GM19452 (cell line): ENCODE measurements at regions not wholly inside any gene's neighbourhood (a gene's known extent, or its start where the extent isn't known, plus 50 kb on each side); places are given as distances from the start of the nearest gene placed in this dataset.
"Not testable (repeated sequence)": the region's sequence is repeated elsewhere in the genome, so short reads cannot be mapped to it uniquely, and the experiment has no call there.

Source experiments
- ATAC-seq: cut with Tn5 transposase; IDR thresholded peaks from one replicate; pipeline ENCODE4 v1.9.1; 2021; ENCODE audit not compliant: unreplicated experiment

DNA sequence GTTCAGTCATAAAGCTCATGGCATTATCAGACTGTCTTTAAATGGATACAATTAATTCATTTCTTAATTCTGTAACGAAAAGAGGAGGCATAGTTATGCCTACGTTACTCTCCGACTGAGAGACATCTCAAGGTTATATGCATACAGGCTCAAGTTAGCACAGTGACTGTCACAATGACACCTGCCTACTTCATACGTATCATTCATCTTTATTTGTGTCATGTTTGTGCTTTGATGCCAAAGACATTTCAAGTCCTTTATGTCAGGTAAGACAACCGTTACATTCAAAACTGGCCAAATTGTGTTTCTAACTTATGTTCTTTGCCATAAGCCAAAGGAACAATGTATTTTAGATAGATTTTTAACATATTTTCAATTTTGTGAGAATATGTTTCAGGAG lies 328.8 kb upstream of the NRG3 start:
- ATAC-seq = no peak

DNA sequence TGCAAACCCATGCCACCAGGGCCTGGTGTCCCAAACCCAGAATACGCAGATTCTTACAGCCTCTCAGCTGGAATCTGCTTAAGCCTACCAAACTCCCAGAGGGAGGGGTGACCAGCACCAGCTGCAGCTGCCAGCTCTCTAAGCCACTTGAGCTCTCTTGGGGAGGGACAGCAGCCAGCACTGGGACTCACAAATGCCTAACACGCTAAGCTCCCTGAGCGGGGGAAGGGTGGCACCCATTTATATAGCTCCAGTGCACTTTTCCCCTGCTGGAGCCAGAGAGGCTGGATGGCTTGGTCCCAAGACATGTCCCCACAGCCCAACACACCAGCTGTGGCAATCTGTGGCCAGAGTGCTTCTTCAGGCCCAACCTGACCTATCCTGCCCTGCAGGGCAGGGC lies 326.8 kb upstream of the NRG3 start:
- no peak for ATAC-seq

DNA sequence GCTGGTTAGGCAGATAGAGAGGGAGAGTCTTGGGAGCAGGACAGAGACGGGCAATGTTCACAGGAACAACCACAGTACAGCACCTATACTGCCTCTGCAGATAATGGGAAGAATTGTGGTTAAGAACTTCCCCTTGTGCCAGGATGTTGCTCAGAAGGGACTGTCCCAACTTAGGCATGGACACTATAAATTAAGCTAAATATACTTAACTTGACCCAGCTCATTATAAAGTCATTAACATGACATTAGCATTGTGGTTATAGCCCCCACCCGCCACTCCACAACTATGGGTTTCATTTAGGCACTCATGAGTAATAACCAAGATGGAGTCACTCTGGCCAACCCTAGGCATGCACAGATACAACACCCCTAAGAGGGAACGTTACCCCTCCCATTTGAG lies 310.9 kb upstream of the NRG3 start:
- no peak for ATAC-seq

DNA sequence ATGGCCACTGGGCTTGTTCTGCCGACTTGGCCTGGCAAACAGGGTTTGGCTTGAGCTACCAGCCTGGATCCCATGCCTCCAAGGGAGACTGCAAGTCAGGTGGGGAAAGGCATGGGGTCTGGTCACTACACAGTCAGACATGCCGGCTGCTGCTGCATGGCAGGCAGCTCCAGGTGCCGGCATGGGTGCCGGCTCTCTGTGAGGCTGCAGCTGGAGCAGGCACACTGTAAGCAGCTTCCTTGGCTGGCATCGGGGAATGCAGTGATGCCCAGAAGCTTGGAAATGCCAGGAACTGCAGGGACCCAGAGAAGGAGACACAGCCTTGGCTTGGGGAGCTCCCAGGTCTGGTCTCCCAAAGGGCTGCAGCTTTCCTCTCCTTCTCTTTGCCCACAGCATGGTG lies 305.5 kb upstream of the NRG3 start:
- no peak for ATAC-seq

DNA sequence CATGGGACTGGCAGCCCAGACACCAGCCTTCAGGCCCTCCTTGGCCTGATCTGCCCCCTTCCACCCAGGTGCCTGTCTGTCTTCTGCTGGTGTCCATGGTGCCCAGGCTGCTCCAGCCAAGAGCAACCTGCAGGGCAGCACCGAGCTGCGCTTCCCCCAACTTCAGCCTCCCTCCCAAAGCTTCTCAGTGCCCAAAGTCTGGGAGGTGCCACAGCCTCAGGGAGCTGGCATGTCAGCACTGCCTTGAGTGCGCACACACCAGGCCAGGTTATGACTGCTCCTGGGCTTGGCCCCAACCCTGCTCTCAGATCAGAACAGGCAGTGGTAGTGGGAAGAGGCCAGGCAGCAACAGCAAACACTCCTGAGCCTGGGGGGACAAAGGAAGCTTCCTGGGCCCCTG lies 304.6 kb upstream of the NRG3 start:
- no peak for ATAC-seq

DNA sequence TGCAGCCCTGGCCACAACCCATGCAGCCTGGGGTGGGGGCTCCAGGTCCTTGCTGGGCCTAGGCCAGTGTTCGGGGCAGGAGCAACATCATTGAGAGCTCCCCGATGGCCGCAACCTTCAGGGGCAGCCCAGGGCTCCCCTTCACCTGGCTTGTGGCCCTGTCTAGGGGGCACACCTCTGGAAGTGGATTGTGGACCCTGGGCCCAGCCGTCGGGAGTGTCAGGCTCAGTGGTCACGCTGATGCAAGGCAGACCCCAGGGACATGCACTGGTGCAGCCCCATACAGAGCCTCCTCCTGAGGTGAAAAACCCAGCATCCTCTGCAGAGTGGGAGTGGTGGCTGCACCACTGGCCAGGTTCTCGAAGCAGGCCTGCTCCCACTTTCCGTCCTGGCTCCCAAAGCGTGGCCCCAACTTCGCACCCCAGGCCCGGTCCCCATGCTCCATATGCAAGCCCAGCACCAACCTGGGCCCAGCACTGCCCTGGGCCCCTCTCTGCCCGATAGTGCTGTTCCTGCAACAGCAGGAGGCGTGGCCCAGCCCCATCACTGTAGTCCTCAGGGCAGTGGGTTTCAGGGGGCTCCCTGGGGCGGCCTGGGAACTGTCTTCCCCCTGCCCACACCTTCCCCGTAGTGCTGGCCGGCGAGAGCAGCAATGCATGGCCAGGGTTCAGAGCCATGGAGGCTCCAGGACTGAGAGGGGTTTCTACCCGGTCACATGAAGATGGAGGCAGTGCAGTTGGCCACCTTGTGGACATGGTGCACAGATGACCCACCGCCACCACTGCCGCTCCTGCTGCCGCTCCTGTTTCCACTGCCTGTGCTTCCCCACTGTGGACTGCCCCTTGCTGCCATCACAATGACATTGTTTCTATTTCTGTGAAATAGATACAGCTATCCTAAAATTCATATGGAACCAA lies 303.9 kb upstream of the NRG3 start:
- ATAC-seq = no peak

DNA sequence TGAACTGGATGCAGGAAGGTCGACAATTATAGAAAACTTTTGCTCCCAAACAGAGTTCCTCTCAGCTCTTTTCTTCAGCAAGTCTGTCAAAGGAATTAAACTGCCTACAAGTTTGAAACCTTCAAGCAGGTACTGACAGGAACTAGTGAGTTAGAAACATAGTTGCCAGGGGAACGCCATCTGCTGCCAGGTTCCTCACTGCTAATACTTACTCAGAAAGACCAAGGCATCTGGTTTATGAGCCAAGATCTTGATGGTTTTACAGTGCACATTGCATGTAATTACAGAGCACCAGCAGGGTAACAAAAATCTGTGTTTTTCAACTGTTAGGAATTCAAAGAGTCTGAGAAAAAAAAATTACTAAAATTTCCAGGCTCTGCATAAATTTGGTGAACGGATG lies 300.0 kb upstream of the NRG3 start:
- ATAC-seq = no peak

DNA sequence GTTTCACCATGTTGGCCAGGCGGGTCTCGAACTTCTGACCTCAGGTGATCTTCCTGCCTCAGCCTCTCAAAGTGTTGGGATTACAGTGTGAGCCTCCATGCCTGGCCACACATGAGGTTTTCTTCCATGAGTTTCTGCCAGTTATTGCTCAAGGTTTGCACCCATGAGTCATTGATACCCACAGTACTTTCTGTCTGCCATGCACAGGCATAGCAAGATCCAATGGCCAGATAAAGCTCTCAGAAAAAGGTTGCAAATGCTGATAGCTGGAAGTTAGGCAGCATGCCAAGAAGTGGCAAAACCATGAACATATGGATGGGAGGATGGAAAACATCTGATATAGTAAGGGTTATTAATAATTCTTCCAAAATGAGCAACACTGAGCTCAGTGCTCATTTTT lies 298.7 kb upstream of the NRG3 start:
- no peak for ATAC-seq

DNA sequence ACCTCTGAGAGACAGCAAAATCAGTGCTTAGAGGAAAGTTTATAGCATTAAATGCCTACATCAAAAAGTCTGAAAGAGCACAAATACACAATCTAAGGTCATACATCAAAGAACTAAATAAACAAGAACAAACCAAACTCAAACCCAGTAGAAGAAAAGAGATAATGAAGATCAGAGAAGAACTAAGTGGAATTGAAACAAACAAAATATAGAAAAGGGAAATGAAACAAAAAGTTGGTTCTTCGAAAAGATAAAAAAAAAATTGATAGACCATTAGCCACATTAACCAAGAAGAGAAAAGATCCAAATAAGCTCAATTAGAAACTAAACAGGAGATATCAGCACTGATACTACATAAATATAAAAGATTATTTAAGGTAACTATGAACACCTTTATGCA lies 280.0 kb upstream of the NRG3 start:
- ATAC-seq = no peak

DNA sequence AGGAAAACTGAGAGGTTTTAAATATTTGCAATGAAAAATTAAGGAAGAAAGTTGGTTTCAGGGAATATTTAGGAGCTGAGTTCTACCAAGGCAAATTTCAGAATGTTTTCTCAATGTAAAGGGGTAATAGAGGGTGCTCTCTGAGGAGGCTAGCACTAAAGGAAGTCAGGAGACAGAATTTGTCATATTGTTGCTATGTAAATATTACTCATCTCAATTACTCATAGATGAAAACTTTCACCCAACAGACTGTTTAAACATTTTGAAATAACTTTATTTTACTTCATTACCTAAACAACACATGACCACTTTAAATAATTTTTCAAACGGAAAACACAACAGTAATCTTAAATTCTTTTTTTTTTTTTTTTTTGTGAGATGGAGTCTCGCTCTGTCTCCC lies 274.8 kb upstream of the NRG3 start:
- ATAC-seq = no peak

DNA sequence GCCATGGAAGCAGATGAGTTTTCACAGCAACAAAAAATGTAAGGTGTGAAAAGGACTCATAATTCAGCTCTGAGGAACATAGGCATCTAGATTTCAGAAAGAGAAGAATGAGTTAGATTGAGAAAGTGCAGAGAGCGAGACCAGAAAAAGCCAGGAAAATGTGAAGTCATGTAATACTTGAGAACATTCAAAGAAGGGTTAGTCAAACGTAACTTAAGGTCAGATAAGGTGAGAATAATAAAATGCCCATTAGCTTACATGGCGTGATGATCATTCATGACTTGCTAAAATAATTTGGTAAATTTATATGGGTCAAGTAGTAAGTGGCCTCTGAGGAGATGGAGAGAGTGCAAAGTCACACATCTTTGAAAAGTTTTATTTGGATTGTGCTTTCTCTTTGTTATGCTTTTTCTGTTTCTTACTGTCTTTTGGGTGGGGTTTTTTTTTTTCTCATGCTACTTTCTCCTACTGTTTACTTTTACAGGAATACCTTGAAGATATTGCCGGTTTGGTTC lies 271.8 kb upstream of the NRG3 start:
- ATAC-seq = no peak

DNA sequence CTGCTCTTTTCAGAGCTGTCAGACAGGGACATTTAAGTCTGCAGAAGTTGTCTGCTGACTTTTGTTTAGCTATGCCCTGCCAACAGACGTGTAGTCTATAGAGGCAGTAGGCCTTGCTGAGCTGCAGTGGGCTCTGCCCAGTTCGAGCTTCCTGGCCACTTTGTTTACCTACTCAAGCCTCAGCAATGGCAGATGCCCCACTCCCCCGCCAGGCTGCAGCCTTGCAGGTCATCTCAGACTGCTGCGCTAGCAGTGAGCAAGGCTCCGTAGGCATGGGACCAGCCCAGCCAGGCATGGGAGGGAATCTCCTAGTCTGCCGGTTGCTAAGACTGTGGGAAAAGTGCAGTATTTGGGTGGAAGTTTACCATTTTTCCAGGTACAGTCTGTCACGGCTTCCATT lies 230.5 kb upstream of the NRG3 start:
- not testable (repeated sequence) for ATAC-seq

DNA sequence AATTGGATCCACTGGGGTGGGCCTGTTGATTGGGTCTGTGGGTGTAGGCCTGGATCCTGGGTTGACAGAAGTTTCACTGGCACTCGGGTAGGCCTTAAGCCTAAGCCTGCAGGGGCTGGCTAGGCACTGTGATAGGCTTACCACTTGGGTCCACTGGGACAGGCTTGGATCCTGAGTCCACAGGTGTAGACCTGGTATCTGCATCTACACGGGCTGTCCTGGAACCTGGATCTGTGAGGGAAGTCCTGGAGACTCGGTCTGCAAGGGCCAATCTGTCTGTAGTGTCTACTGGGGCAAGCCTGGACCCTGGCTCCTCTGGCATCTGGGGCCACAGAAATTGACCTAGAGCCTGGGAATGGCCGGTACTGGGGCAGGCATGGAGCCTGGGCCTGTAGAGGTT lies 219.0 kb upstream of the NRG3 start:
- ATAC-seq = no peak

DNA sequence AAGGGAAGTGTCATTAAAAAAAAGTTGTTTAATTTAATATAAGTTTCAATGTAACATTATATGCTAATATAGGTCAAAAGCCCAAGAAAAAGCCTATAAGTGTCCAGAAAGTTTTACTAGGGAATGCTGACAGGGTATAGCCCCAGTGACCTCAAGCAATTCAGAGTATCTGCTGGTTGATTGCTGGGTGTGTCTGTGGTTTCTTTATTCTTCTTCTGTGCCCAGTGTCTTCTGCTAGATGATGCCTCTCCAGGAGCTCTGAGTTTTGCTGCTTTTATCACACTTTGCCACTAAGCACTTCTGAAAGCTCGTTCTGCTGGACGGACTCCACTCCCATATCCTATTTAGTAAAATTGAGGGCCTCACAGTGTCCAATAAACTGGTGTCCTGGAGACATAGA lies 212.2 kb upstream of the NRG3 start:
- ATAC-seq = no peak

DNA sequence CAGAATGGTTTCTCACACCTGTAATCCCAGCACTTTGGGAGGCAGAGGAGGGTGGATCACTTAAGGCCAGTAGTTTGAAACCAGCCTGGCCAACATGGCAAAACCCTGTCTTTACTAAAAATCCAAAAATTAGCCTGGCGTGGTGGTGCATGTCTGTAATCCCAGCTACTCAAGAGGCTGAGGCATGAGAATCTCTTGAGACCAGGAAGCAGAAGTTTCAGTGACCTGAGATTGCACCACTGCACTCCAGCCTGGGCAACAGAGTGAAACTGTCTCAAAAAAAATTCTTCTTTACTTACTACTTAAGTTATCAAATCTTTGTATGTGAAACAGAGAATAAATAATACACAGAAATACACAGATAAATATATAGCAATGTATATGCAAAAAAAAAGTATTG lies 210.2 kb upstream of the NRG3 start:
- ATAC-seq = not testable (repeated sequence)

DNA sequence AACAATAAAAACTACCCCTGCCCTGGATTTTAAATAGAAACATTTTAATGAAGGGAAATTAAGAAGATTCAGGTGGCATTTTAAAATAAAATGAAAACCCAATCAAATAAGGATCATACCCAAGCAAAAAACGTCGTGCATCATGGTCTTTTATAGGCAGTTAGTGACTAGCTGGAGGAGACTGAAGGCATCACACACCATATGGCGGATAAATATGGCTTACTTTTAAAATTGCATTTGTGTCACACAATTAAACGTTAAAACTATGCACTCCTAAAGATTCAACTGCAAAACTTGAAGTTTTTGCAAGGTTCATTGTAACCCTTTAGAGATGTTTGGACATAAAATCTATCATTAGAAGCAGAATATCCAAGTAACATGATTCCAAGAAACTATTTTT lies 200.1 kb upstream of the NRG3 start:
- ATAC-seq = no peak

DNA sequence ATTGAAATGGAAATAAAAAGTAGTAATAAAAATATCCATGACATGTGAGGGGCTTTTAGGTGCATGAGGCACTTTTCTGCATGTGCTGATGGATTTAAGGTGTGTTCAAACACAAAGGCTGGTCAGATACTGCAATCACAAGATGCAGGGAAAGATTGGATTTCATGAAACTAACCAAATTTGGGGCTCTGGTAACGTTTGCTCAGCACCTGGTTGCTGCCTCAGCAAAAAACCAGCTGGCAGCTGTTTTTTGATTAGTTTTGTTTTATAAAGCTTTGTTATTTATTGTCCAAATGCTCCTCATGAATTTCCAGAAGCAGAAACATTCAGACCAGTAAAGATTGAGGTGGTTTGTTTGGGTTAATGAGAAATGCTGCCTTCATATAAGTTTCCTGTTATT lies 195.7 kb upstream of the NRG3 start:
- ATAC-seq = no peak

DNA sequence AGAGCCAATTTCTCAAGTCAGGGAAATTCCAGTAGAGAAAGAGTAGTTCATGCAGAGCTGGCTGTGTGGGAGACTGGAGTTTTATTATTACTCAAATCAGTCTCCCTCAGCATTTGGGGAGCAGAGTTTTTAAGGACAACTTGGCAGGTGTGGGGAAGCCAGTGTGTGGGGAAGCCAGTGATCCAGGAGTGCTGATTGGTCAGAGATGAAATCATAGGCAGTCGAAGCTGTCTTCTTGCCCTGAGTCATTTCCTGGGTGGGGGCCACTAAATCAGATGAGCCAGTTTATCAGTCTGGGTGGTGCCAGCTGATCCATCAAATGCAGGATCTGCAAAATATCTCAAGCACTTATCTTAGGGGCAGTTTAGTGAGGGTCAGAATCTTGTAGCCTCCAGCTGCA lies 194.6 kb upstream of the NRG3 start:
- no peak for ATAC-seq

DNA sequence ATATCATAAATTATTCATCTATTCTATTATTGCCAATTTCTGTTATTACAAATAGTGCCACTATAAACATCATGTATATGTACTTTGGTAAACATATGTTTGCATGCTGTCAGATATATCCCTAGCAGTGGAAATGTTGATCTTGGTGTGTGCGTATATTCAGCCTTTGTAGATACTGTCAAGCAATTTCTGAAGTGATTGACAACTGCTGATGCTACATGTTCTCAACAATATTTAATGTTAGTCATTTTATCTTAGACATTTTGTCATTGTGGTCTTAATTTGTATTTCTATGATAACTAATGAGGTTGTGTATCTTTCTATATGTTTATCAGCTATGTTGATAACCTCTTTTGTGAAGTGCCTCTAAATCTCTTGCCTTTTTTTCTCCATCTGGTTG lies 186.5 kb upstream of the NRG3 start:
- no peak for ATAC-seq

DNA sequence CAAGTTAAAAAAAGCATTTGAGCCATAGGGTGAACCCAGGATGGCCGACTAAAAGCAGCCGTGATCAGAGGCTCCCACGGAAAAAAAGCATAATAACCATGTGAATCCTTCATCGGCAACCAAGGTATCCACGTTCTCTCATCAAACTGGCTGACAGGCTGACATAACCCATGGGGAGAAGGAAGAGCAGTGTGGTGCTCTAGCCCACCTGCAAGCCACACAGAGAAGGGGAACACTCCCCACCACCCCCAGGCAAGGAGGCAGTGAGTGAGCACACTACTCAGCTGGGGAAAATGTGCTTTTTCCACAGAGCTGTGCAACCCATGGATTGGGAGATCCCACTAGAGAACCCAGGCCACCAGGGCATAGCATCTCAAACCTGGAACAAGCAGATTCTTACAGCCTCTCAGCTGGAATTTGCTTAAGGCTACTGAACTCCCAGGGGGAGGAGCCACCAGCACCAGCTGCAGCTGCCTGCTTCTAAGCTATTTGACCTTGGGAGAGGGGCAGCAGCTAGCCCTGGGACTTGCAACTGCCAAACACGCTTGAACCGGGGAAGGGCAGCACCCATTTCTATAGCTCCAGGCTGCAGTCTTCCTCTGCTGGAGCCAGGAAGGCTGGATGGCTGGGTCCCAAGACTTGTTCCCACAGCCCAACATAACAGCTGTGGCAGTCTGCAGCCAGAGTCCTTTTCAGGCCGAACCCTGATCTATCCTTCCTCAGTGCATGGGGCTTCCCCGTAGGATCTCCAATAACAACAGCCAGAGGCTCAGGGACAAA lies 178.2 kb upstream of the NRG3 start:
- no peak for ATAC-seq

DNA sequence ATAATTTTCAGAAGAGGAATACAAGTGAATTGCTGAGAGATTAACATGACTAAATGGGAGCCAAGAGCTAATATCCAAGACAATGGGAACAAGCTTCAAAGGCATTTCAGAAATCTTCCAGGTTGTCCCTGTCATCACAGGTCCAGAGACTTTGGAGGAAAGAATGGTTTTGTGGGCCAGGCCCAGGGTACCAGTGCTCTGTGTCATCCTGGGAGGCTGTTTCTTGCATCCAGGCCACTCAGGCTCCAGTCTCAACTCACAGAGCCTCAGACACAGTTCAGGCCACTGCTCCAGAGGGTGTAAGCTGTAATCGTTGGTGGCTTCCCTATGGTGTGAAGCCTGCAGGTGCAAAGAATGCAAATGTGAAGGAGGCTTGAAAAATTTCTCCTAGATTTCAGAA lies 170.4 kb upstream of the NRG3 start:
- no peak for ATAC-seq

DNA sequence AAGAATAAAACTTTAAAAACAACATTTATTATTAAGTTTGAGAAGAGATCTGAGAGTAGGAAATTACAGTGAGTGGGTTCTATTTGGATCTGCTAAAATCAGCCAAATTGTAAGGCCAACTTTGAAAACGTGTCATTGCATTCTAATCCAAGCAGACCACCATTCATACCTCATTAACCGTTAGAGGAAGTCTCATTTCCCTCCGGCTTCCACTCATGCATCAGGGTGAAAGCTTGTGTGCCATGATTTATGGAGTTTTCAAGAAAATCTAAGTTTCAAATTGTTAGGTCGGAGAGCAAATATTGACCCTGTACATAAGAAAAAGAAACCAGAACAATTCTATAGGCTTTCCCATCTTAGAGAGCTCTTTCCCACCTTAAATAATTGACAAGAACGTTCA lies 166.6 kb upstream of the NRG3 start:
- no peak for ATAC-seq
